Endodermal cell (in vitro differentiated cells): ENCODE measurements at regions not wholly inside any gene's neighbourhood (a gene's known extent, or its start where the extent isn't known, plus 50 kb on each side); places are given as distances from the start of the nearest gene placed in this dataset.

Source experiments
- DNase-seq: peaks from one replicate; pipeline ENCODE4 v3.0.0-alpha.2; 2017
- H3K27ac ChIP-seq: 2 replicates; pipeline ENCODE4 v1.5.1; 2013; ENCODE audit warnings: mild to moderate bottlenecking, low read depth, low read length, moderate library complexity
- H3K27me3 ChIP-seq: 2 replicates; pipeline ENCODE4 v1.6.1; 2013; ENCODE audit warnings: mild to moderate bottlenecking, low read length, moderate library complexity; ENCODE audit not compliant: insufficient read depth, control insufficient read depth, poor library complexity, severe bottlenecking
- H3K36me3 ChIP-seq: 2 replicates; pipeline ENCODE4 v1.7.0; 2013; ENCODE audit warnings: mild to moderate bottlenecking, low read length, moderate library complexity; ENCODE audit not compliant: control insufficient read depth, insufficient read depth
- H3K4me1 ChIP-seq: one replicate; pipeline ENCODE4 v1.7.0; 2013; ENCODE audit warnings: low read length; ENCODE audit not compliant: control insufficient read depth, insufficient read depth
- H3K4me3 ChIP-seq: 2 replicates; pipeline ENCODE4 v1.5.1; 2013; ENCODE audit warnings: mild to moderate bottlenecking, low read length, moderate library complexity
- H3K9ac ChIP-seq: 2 replicates; pipeline ENCODE4 v1.6.1; 2013; ENCODE audit warnings: mild to moderate bottlenecking, low read length, moderate library complexity; ENCODE audit not compliant: poor library complexity, severe bottlenecking; ENCODE audit errors: extremely low read depth
- H3K9me3 ChIP-seq: 2 replicates; pipeline ENCODE4 v1.6.1; 2013; ENCODE audit warnings: mild to moderate bottlenecking, low read length, moderate library complexity; ENCODE audit not compliant: control insufficient read depth
- H3K27ac Mint-ChIP-seq: 2 replicates; pipeline ENCODE4 v1.8.0; 2020; ENCODE audit warnings: mixed read lengths
- H3K27me3 Mint-ChIP-seq: 2 replicates; pipeline ENCODE4 v1.8.0; 2021; ENCODE audit warnings: mild to moderate bottlenecking, mixed read lengths; ENCODE audit not compliant: insufficient read depth
- H3K36me3 Mint-ChIP-seq: 2 replicates; pipeline ENCODE4 v1.8.0; 2020; ENCODE audit warnings: low read depth, mixed read lengths
- H3K4me1 Mint-ChIP-seq: 2 replicates; pipeline ENCODE4 v1.8.0; 2020; ENCODE audit warnings: mixed read lengths
- H3K4me3 Mint-ChIP-seq: 2 replicates; pipeline ENCODE4 v1.8.0; 2020; ENCODE audit warnings: mild to moderate bottlenecking, moderate library complexity, mixed read lengths
- H3K9me3 Mint-ChIP-seq: 2 replicates; pipeline ENCODE4 v1.8.0; 2020; ENCODE audit warnings: mild to moderate bottlenecking, mixed read lengths
- CTCF ChIP-seq: fragments of 200-600 bp; sonication (generic); conservative IDR thresholded peaks from 2 replicates; pipeline ENCODE4 v1.5.0; 2021; ENCODE audit warnings: antibody characterized with exemption, mild to moderate bottlenecking
- WGBS, 2 experiments: methylation state at CpG; one replicate each; pipeline versions ENCODE4 v1.1.5 to v1.1.7; 2013; ENCODE audit warnings: missing lambda C conversion rate in 2 of 2, mixed read lengths in 1 of 2; ENCODE audit not compliant: insufficient coverage in 1 of 2, insufficient read length in 1 of 2; 5-methylcytosine and 5-hydroxymethylcytosine counted together

- Histone ChIP-seq H3K9me3 (peaks cover 21% of the 10 kb centered on the region), H3K27ac (no peak overlapping the region), H3K9ac (no peak overlapping the region), H3K4me1 (no peaks in the 10 kb centered on the region), H3K36me3 (no peaks in the 10 kb centered on the region), H3K4me3 (no peak overlapping the region), H3K27me3 (no peaks in the 10 kb centered on the region)
- H3K36me3 Mint-ChIP-seq, result peaks cover 2% of the 10 kb centered on the region
- H3K27ac Mint-ChIP-seq, result no peak overlapping the region
- no peak overlapping the region for H3K4me3 Mint-ChIP-seq
- no peak for DNase-seq
- H3K9me3 Mint-ChIP-seq, result peaks cover 24% of the 10 kb centered on the region
- TF ChIP-seq CTCF, result no peak
- WGBS, 2 experiments, result 95 to 100% methylated on average over 2 to 3 of the region's 3 CpGs
- H3K27me3 Mint-ChIP-seq, result peaks cover 6% of the 10 kb centered on the region
- no peaks in the 10 kb centered on the region for H3K4me1 Mint-ChIP-seq
Measured at GRCh38 chr3:39558775-39559306, 91.4 kb downstream of the MOBP start.

- Histone ChIP-seq H3K9me3 (peaks cover 21% of the 10 kb centered on the region), H3K9ac (no peak overlapping the region), H3K27me3 (no peaks in the 10 kb centered on the region), H3K4me1 (no peaks in the 10 kb centered on the region), H3K36me3 (no peaks in the 10 kb centered on the region), H3K27ac (no peak overlapping the region), H3K4me3 (no peak overlapping the region)
- Mint-ChIP-seq H3K27me3 (peaks cover 6% of the 10 kb centered on the region), H3K4me1 (no peaks in the 10 kb centered on the region), H3K36me3 (no peaks in the 10 kb centered on the region), H3K27ac (no peak overlapping the region), H3K9me3 (peaks cover 17% of the 10 kb centered on the region), H3K4me3 (no peak overlapping the region)
- TF ChIP-seq CTCF, result no peak
- no peak for DNase-seq
Measured at GRCh38 chr3:39559543-39559942, 92.1 kb downstream of the MOBP start.

GRCh38 chr3:39568508-39568907, 101.0 kb downstream of the MOBP start:
- H3K4me3 Mint-ChIP-seq, result no peak overlapping the region
- H3K27me3 Mint-ChIP-seq, result peaks cover 8% of the 10 kb centered on the region
- H3K36me3 ChIP-seq, result no peaks in the 10 kb centered on the region

More at GRCh38 chr3:39568508-39568907, 101.0 kb downstream of the MOBP start:
- Histone ChIP-seq H3K4me1 (no peaks in the 10 kb centered on the region), H3K9ac (no peak overlapping the region), H3K9me3 (peaks cover 8% of the 10 kb centered on the region), H3K27ac (no peak overlapping the region), H3K4me3 (no peak overlapping the region), H3K27me3 (no peaks in the 10 kb centered on the region)
- H3K9me3 Mint-ChIP-seq, result peaks cover 7% of the 10 kb centered on the region
- no peak for DNase-seq
- no peak for TF ChIP-seq CTCF
- peaks cover 2% of the 10 kb centered on the region for H3K4me1 Mint-ChIP-seq
- H3K27ac Mint-ChIP-seq, result no peak overlapping the region
- H3K36me3 Mint-ChIP-seq, result peaks cover 1% of the 10 kb centered on the region
